AG09309 (cell line): ENCODE measurements at regions not wholly inside any gene's neighbourhood (a gene's known extent, or its start where the extent isn't known, plus 50 kb on each side); places are given as distances from the start of the nearest gene placed in this dataset.
"Not testable (repeated sequence)": the region's sequence is repeated elsewhere in the genome, so short reads cannot be mapped to it uniquely, and the experiment has no call there.

Experiments used
- DNase-seq: peaks from one replicate; pipeline ENCODE4 v3.0.0-alpha.2; 2010; ENCODE audit warnings: low read depth
- H3K4me3 ChIP-seq: 2 replicates; pipeline ENCODE4 v1.5.1; 2011; ENCODE audit warnings: mild to moderate bottlenecking, low read depth, low read length, moderate library complexity; ENCODE audit not compliant: control insufficient read depth
- CTCF ChIP-seq: IDR thresholded peaks from 2 replicates; pipeline ENCODE4 v1.5.1; 2011; ENCODE audit warnings: mild to moderate bottlenecking, low read depth, low read length, inconsistent platforms; ENCODE audit not compliant: insufficient read depth, control insufficient read depth; ENCODE audit errors: missing control alignments

- H3K4me3 ChIP-seq, result no peak overlapping the region
- no peak for DNase-seq
- no peak for TF ChIP-seq CTCF
These were observed 185.3 kb downstream of the CYP26B1 start for GRCh38 chr2:71962350-71962749.

GRCh38 chr2:71961289-71962027 lies 186.2 kb downstream of the CYP26B1 start:
- no peak for DNase-seq
- no peak for TF ChIP-seq CTCF
- no peak overlapping the region for H3K4me3 ChIP-seq

GRCh38 chr2:71959494-71959893 lies 188.2 kb downstream of the CYP26B1 start:
- TF ChIP-seq CTCF, result no peak
- H3K4me3 ChIP-seq, result no peak overlapping the region
- DNase-seq, result no peak

GRCh38 chr2:71958426-71958825 lies 189.2 kb downstream of the CYP26B1 start:
- H3K4me3 ChIP-seq, DNase-seq: not testable (repeated sequence)

- no peak for DNase-seq
- H3K4me3 ChIP-seq, result no peak overlapping the region
- TF ChIP-seq CTCF, result no peak
These were observed 195.0 kb downstream of the CYP26B1 start for GRCh38 chr2:71952572-71953188.

GRCh38 chr2:71951718-71952404 lies 195.8 kb downstream of the CYP26B1 start:
- no peak for TF ChIP-seq CTCF
- DNase-seq, result no peak
- H3K4me3 ChIP-seq, result no peak overlapping the region

GRCh38 chr2:71951083-71951468 lies 196.6 kb downstream of the CYP26B1 start:
- no peak for TF ChIP-seq CTCF
- no peak overlapping the region for H3K4me3 ChIP-seq

More at GRCh38 chr2:71951083-71951468, 196.6 kb downstream of the CYP26B1 start:
- no peak for DNase-seq
